Lung (tissue), 11 donors: ENCODE measurements at regions not wholly inside any gene's neighbourhood (a gene's known extent, or its start where the extent isn't known, plus 50 kb on each side); places are given as distances from the start of the nearest gene placed in this dataset.

Experiments used
- ATAC-seq: fragments of 200-7000 bp; cut with Tn5 transposase; one replicate; pipeline ENCODE4 v1.9.1; 2020; ENCODE audit warnings: moderate number of reproducible peaks; ENCODE audit not compliant: insufficient read depth, low FRiP score
- DNase-seq, 3 donors: peaks; one replicate each; pipeline ENCODE4 v3.0.0-alpha.2; 2013 to 2017
- H3K27ac ChIP-seq, 2 donors: one replicate each; pipeline ENCODE4 v1.5.1; 2013; ENCODE audit warnings: mild to moderate bottlenecking in 2 of 2, moderate library complexity in 2 of 2, control low read depth in 1 of 2, inconsistent platforms in 1 of 2, low read depth in 1 of 2, low read length in 1 of 2
- H3K27me3 ChIP-seq, 3 donors: one replicate each; pipeline ENCODE4 v1.5.1; 2013; ENCODE audit warnings: low read length in 2 of 3; ENCODE audit not compliant: control insufficient read depth in 3 of 3, insufficient read depth in 3 of 3
- H3K36me3 ChIP-seq, 4 donors: one replicate each; pipeline ENCODE4 v1.5.1; 2013; ENCODE audit warnings: low read length in 4 of 4, mild to moderate bottlenecking in 1 of 4, moderate library complexity in 1 of 4; ENCODE audit not compliant: control insufficient read depth in 4 of 4, insufficient read depth in 4 of 4
- H3K4me1 ChIP-seq, 5 donors: one replicate each; pipeline ENCODE4 v1.5.1; 2013; ENCODE audit warnings: low read length in 5 of 5, mild to moderate bottlenecking in 2 of 5, moderate library complexity in 1 of 5; ENCODE audit not compliant: control insufficient read depth in 5 of 5, insufficient read depth in 5 of 5
- H3K4me3 ChIP-seq: one replicate; pipeline ENCODE4 v1.5.1; 2013; ENCODE audit warnings: mild to moderate bottlenecking, control low read depth, moderate library complexity
- H3K9ac ChIP-seq, 2 donors: one replicate each; pipeline ENCODE4 v1.5.1; 2013; ENCODE audit warnings: low read length in 2 of 2, control low read depth in 1 of 2; ENCODE audit not compliant: insufficient read depth in 1 of 2
- H3K9me3 ChIP-seq, 4 donors: one replicate each; pipeline ENCODE4 v1.5.1; 2013; ENCODE audit warnings: low read length in 3 of 4, mild to moderate bottlenecking in 1 of 4, moderate library complexity in 1 of 4; ENCODE audit not compliant: control insufficient read depth in 4 of 4, insufficient read depth in 3 of 4
- WGBS, 2 donors: extraction: QIAGEN DNeasy Blood & Tissue Kit; methylation state at CpG; one replicate each; pipeline ENCODE4 v1.1.7; 2013; 5-methylcytosine and 5-hydroxymethylcytosine counted together
- TF ChIP-seq, protein P1 (sequence below): IDR thresholded peaks from 2 replicates; pipeline ENCODE4 v1.5.1; 2012; ENCODE audit warnings: mild to moderate bottlenecking; ENCODE audit errors: control extremely low read depth, extremely low read depth
- donor health status: control.
- donor health status: control.
- donor health status: Bipolar disorder and iron deficiency.
- donor health status: healthy.
- donor health status: DM: yes; HTN: yes; CAD: no.

DNA sequence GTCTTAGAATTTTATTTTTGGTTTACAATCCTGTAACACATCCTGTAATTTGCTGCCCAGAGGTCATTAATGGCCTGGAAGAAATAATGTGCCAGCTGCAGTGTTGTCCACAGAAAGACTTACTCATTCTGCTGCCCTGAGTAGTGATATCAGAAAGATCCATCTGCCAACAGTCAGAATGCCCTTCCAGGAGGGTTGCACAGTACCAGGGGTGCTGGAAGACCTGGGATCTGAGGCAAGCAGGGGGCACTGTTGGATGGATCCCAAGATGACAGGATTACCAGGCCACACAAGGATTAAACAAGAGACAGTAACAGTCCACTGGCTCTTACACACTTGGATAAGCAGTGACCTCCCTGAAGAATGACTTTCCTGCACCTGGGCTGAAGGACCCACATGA lies 93.8 kb upstream of the TOP3B start:
- Histone ChIP-seq H3K36me3 (no peaks in the 10 kb centered on the region), H3K4me3 (no peak overlapping the region), H3K27ac (no peak overlapping the region), H3K9ac (no peak overlapping the region), H3K4me1 (peaks cover 0 to 1% (median 0%) of the 10 kb centered on the region in 5 donors), H3K9me3 (no peaks in the 10 kb centered on the region), H3K27me3 (no peaks in the 10 kb centered on the region)
- DNase-seq = no peak
- ATAC-seq = no peak
- TF ChIP-seq, protein P1, sequence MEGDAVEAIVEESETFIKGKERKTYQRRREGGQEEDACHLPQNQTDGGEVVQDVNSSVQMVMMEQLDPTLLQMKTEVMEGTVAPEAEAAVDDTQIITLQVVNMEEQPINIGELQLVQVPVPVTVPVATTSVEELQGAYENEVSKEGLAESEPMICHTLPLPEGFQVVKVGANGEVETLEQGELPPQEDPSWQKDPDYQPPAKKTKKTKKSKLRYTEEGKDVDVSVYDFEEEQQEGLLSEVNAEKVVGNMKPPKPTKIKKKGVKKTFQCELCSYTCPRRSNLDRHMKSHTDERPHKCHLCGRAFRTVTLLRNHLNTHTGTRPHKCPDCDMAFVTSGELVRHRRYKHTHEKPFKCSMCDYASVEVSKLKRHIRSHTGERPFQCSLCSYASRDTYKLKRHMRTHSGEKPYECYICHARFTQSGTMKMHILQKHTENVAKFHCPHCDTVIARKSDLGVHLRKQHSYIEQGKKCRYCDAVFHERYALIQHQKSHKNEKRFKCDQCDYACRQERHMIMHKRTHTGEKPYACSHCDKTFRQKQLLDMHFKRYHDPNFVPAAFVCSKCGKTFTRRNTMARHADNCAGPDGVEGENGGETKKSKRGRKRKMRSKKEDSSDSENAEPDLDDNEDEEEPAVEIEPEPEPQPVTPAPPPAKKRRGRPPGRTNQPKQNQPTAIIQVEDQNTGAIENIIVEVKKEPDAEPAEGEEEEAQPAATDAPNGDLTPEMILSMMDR = no peak

DNA sequence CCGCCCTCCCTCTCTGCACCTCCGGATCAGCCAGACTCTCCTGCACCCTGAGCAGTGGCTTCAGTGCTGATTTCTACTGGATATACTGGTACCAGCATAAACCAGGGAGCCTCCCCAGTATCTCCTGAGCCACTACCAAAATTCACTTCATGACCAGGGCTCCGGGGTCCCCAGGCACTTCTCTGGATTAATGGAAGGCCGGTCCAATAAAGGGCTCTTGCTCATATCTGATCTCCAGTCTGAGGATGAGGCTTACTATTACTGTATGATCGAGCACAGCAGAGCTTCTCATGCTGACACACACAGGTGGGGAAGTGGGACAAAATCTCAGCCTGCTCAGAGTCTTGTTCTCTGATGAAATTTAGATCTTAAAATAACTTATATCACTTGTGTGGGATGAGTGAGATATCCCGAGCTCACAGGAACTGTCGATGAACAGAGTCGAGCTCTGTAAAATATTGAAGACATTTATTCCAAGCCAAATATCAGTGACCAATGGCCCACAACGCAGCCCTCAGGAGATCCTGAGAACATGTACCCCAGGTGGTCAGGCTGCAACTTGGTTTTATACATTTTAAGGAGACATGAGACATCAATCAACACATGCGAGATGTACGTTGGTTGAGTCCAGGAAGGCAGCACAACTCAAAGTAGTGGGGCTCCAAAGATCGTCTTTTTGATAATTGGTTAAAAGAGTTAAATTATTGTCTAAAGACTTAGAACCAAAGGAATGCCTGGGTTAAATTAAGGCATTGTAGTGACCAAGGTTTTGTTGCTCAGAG lies 93.0 kb upstream of the TOP3B start:
- TF ChIP-seq, protein P1 = no peak
- H3K27ac ChIP-seq = no peak overlapping the region
- ATAC-seq = no peak

DNA sequence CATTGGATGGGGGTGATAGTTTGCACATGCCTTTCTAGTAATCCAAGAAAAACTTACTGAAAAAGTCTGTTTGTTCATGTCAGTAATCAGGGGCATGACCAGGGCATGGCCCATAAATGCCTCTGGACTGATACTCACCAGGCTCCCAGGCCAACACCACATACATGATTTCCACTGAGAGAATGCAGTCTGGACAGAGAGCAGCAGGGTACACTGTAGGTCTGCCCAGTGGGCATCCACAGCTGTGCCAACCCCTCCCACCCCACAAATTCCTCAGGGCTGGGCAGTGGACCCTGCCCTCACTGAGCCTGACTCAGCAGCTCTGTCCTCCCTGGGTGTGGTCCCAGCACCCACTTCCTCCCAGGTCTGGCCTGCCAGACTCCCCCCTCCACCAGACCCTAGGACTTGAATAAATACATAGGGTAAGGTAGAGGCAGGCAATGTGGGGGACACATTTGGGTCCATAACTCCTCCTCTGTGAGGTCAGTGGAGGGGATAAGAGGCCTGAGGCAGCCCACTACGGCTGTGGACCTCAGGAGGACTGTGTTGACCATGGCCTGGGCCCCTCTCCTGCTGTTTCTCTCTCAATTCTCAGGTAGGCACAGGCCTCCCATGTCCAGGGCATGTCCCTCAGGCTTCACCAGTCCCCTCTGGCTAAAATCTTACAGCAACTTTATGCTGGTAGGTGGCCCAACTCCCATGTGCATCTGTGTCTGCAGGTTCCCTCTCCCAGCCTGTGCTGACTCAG lies 92.2 kb upstream of the TOP3B start:
- DNase-seq = no peak

More for the DNA sequence above, 93.0 kb upstream of the TOP3B start:
- Histone ChIP-seq H3K27me3 (no peaks in the 10 kb centered on the region), H3K4me1 (peaks cover 0 to 1% (median 0%) of the 10 kb centered on the region in 5 donors), H3K9me3 (no peaks in the 10 kb centered on the region), H3K36me3 (no peaks in the 10 kb centered on the region), H3K4me3 (no peak overlapping the region), H3K9ac (no peak overlapping the region)
- DNase-seq = no peak
- WGBS, 2 donors = 83 to 88% methylated on average over 12 of the region's 12 CpGs

More for the DNA sequence above, 92.2 kb upstream of the TOP3B start:
- no peak overlapping the region for H3K27ac ChIP-seq
- no peaks in the 10 kb centered on the region for H3K9me3 ChIP-seq
- no peaks in the 10 kb centered on the region for H3K36me3 ChIP-seq
- TF ChIP-seq, protein P1 = no peak
- H3K9ac ChIP-seq = no peak overlapping the region
- WGBS, 2 donors = 0% methylated on average over 1 of the region's 1 CpG
- H3K4me1 ChIP-seq = peaks cover 0 to 1% (median 0%) of the 10 kb centered on the region in 5 donors
- H3K27me3 ChIP-seq = no peaks in the 10 kb centered on the region
- ATAC-seq = no peak
- no peak overlapping the region for H3K4me3 ChIP-seq
